Fibroblast of skin of scalp (primary cell): ENCODE measurements at regions not wholly inside any gene's neighbourhood (a gene's known extent, or its start where the extent isn't known, plus 50 kb on each side); places are given as distances from the start of the nearest gene placed in this dataset.
"Not testable (repeated sequence)": the region's sequence is repeated elsewhere in the genome, so short reads cannot be mapped to it uniquely, and the experiment has no call there.

Experiments used
- DNase-seq: peaks from one replicate; pipeline ENCODE4 v3.0.0-alpha.2; 2013

GRCh38 chr6:56742122-56742791 lies 99.6 kb upstream of the DST start:
- no peak for DNase-seq

- no peak for DNase-seq
These were observed 98.8 kb upstream of the DST start for GRCh38 chr6:56741472-56741871.

DNA sequence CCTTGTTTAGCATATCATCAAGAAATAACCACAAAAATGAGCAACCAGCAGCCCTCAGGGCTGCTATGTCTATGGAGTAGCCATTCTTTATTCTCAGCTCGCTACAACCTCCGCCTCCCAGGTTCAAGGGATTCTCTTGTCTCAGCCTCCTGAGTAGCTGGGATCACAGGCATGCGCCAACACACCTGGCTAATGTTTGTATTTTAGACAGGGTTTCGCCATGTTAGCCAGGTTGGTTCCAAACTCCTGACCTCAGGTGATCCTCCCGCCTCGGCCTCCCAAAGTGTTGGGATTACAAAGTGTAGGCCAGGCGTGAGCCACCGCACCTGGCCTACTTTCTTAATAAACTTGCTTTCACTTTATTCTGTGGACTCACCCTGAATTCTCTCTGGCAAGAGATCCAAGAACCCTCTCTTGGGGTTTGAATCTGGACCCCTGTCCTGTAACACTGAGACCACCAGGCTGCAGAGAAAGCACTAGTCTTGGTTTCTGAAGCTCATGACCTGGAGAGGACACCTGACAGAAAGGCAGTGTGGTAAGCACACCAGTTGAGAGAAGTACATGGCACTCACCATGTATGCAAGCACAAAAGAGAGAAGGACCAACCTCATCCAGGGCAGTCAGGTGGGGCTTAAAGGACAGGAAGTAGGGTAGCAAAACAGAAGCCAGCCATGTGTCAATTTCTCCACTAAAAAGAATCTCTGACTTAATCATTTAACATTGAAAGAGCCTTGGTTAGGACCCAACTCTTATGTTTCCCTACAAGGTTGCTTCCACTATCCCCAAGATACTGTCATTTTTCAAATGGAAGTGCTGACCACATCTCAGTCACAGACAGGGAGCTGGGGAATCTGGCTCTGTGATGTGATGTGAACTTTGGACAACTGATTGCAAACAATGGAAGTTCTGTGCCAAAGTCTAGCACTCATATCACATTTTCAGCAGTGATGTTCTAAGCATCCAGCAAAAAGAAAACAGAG lies 97.4 kb upstream of the DST start:
- DNase-seq = no peak

GRCh38 chr6:56736804-56737203 lies 94.1 kb upstream of the DST start:
- DNase-seq = no peak

DNA sequence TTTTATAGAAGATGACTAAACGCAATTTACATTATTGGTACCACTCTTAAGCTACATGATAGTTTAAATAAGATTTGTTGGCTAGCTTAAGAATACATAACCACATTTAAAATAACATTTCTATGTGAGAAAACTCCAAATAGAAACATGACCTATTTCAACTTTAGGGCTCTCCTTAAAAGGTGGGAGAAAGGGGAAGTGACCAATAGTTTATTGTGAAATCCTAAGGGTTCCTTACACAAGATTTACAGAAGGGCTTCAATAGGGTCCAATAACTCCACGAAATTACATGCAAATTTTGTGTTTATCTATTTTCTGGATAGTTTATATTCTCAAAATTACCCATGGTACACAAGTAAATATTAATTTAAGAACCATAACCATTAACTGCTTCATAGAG lies 91.6 kb upstream of the DST start:
- DNase-seq = no peak

- DNase-seq = no peak
These were observed 90.6 kb upstream of the DST start for GRCh38 chr6:56733211-56733697.

- DNase-seq = no peak
These were observed 89.8 kb upstream of the DST start for GRCh38 chr6:56732517-56732916.

GRCh38 chr6:56730663-56731529 lies 88.2 kb upstream of the DST start:
- DNase-seq = peak; percentile 56

DNA sequence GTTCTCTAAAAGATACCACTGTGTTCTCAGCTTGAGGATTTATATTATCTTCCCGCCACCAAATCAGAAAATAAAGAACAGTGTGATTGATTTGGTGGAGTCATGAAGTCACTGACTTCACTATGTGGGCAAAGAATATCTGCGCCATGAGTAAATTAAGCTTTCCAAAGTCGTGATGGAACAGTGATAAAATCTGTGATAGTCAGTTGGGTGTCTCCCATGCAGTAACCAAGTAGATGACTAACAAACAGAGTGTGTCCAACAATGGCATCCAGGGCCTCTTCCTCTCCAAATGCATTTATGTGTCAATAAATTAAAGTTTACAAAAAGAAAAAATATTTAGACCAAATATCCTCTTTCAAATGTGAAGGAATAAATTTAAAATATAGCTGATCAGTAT lies 87.0 kb upstream of the DST start:
- peak; percentile 46 for DNase-seq

GRCh38 chr6:56729166-56729565 lies 86.5 kb upstream of the DST start:
- not testable (repeated sequence) for DNase-seq

GRCh38 chr6:56727097-56727850 lies 84.6 kb upstream of the DST start:
- peak; percentile 81 for DNase-seq

- DNase-seq = no peak
These were observed 82.6 kb upstream of the DST start for GRCh38 chr6:56725254-56725653.

DNA sequence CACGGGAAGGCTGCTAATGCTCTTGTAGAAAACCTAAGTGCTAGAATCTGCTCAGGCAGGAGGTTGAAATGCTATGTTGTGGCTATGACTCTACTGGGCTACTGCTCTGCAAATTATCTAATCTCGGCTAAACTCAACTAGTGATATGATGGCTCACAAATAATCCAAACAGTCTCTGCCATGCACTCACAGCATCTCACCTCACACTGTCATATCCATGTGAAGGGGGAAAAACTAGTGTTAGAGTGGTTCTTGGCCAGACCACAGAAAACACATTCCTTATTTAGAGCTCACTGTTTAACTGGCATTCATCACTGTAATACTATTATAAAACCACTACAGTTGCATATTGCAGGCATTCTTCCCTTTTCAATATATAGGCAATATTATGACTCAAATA lies 81.8 kb upstream of the DST start:
- peak; percentile 63 for DNase-seq

DNA sequence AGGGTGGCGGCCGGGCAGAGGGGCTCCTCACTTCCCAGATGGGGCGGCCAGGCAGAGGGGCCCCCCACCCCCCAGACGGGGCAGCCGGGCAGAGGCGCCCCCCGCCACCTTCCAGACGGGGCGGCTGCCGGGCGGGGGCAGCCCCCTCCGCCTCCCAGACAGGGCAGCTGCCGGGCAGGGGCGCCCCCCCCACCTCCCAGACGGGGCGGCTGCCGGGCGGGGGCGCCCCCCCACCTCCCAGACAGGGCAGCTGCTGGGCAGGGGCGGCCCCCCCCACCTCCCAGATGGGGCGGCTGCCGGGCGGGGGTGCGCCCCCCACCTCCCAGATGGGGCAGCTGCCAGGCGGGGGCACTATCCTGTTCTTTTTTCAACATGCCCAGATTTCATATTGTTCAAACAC lies 78.2 kb upstream of the DST start:
- no peak for DNase-seq

GRCh38 chr6:56720202-56720601 lies 77.5 kb upstream of the DST start:
- not testable (repeated sequence) for DNase-seq

DNA sequence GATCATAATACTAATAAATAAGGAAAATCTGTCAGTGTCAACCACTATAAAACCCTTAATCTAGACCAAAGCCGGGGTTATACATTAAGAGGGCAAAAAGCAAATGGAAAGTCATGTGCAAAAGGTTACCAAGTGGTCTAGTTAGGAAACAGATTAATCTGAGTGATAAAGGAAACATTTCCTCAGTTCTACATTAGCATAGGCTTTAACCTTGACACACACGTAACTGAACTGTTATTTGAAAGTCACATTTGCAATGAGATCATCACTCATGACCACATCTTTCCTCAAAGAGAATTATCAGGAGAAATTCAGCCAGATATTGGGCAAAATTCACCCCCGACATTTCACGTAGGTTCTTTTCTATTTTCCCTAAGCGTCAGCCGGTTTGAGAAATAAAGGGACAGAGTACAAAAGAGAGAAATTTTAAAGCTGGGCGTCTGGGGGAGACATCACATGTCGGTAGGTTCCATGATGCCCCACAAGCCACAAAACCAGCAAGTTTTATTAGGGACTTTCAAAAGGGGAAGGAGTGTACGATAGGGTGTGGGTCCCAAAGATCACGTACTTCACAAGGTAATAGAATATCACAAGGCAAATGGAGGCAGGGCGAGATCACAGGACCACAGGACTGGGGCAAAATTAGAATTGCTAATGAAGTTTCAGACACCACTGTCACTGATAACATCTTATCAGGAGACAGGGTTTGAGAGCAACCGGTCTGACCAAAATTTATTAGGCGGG lies 76.8 kb upstream of the DST start:
- DNase-seq = not testable (repeated sequence)

GRCh38 chr6:56718236-56718635 lies 75.5 kb upstream of the DST start:
- no peak for DNase-seq

DNA sequence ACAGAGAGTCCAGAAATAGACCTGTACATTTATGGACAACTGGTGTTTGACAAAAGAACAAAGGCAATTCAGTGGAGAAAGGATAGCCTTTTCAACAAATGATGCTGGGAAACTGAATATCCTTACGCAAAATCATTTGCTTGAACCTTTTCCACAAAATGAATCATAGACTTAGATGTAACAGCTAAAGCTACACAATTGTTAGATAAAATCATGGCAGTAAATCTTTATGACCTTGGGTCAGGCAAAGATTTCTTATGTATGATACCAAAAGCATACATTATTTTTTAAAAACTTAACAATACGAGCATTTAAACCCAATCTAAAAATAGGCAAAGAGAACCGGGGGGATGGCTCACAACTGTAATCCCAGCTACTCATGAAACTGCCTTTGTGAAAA lies 73.5 kb upstream of the DST start:
- no peak for DNase-seq

DNA sequence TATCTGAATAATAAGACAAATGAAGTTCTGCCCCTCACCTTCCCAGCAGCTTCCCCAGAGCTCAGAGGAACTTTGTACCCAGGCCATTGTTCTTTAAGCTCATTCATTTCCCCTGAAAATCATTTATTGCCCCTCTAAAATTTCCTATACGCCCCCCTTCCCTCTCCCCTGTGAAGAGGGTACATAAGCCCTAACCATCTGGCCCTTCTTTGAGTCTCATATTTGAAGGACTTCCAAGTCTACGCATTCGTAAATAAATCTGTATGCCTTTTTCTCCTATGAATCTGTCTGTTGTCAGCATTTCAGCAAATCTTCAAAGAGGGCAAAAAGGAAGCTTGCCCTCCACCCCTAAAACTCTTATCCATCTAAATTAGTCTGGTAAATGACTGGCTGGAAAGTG lies 73.1 kb upstream of the DST start:
- no peak for DNase-seq

GRCh38 chr6:56714982-56715456 lies 72.3 kb upstream of the DST start:
- peak; percentile 72 for DNase-seq

DNA sequence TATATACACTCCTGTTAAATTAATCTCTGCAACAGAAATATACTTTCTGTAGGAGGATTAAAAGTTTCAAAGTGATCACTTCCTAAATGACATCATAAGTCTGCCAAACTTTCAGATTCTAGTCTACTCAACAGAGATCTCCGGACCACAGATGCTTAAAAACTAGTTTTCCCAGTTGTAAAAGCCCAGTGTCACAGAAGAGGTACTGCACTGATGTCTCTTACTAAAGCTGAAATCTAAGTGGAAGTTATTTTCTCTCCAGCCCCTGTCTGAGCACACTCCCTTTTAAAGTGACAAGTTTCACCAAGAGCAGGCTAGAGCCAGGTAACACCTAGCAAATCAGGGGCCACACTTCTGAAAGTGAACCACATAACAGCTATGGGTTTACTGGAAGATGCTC lies 71.6 kb upstream of the DST start:
- no peak for DNase-seq
